WTC11 (cell line): ENCODE measurements at regions not wholly inside any gene's neighbourhood (a gene's known extent, or its start where the extent isn't known, plus 50 kb on each side); places are given as distances from the start of the nearest gene placed in this dataset.

Experiments
- ATAC-seq: fragments of 200-7000 bp; cut with Tn5 transposase; 2 replicates; pipeline ENCODE4 v1.10.0; 2021; ENCODE audit warnings: mild to moderate bottlenecking, moderate library complexity
- CTCF ChIA-PET: fragments of 300-600 bp; sonication (Branson Sonifier 250); formaldehyde crosslinking; loops from one replicate; lab custom pipeline; 2021; ENCODE audit warnings: antibody characterized with exemption; lab: Charles Lee
- POLR2A ChIA-PET: fragments of 350-600 bp; sonication (Branson Sonifier 250); formaldehyde crosslinking; loops from one replicate; lab custom pipeline; 2021; ENCODE audit warnings: antibody characterized with exemption; lab: Charles Lee
- DNase-seq: peaks from one replicate; pipeline ENCODE4 v3.0.0; 2021; ENCODE audit warnings: low spot score
- H3K27ac Mint-ChIP-seq: 2 replicates; pipeline ENCODE4 v1.8.0; 2021; ENCODE audit warnings: mixed read lengths
- H3K27me3 Mint-ChIP-seq: 2 replicates; pipeline ENCODE4 v1.8.0; 2021; ENCODE audit warnings: low read depth, mild to moderate bottlenecking, moderate library complexity, mixed read lengths
- H3K36me3 Mint-ChIP-seq: 2 replicates; pipeline ENCODE4 v1.8.0; 2021; ENCODE audit warnings: mixed read lengths
- H3K4me1 Mint-ChIP-seq: 2 replicates; pipeline ENCODE4 v1.8.0; 2022; ENCODE audit warnings: mixed read lengths
- H3K4me3 Mint-ChIP-seq: 2 replicates; pipeline ENCODE4 v1.8.0; 2021; ENCODE audit warnings: mild to moderate bottlenecking, moderate library complexity, mixed read lengths
- H3K9me3 Mint-ChIP-seq: 2 replicates; pipeline ENCODE4 v1.8.0; 2021; ENCODE audit warnings: mixed read lengths
- ESRRA ChIP-seq: sonication (generic); formaldehyde crosslinking; IDR thresholded peaks from 2 replicates; pipeline ENCODE4 v1.8.1; 2022; ENCODE audit warnings: mild to moderate bottlenecking, missing genetic modification reagents, borderline replicate concordance
- ETV6 ChIP-seq: sonication (generic); formaldehyde crosslinking; IDR thresholded peaks from 2 replicates; pipeline ENCODE4 v1.8.1; 2022; ENCODE audit warnings: mild to moderate bottlenecking, missing genetic modification reagents
- GABPB1 ChIP-seq: sonication (generic); formaldehyde crosslinking; IDR thresholded peaks from 2 replicates; pipeline ENCODE4 v1.8.1; 2023; ENCODE audit warnings: mild to moderate bottlenecking, missing genetic modification reagents
- GRHL2 ChIP-seq: fragments of 250-450 bp; sonication (Bioruptor Pico); IDR thresholded peaks from 2 replicates; pipeline ENCODE4 v1.8.0; 2022; ENCODE audit warnings: mild to moderate bottlenecking, moderate library complexity; ENCODE audit not compliant: insufficient replicate concordance, severe bottlenecking
- HMGXB4 ChIP-seq: sonication (generic); formaldehyde crosslinking; IDR thresholded peaks from 2 replicates; pipeline ENCODE4 v1.8.1; 2023; ENCODE audit warnings: mild to moderate bottlenecking, moderate library complexity, missing genetic modification reagents
- NFE2L1 ChIP-seq: sonication (generic); formaldehyde crosslinking; IDR thresholded peaks from 2 replicates; pipeline ENCODE4 v1.8.1; 2023; ENCODE audit warnings: missing genetic modification reagents
- NR1H2 ChIP-seq: sonication (generic); formaldehyde crosslinking; IDR thresholded peaks from 2 replicates; pipeline ENCODE4 v1.9.0; 2021; ENCODE audit warnings: mild to moderate bottlenecking, moderate library complexity, missing genetic modification reagents
- PREB ChIP-seq: sonication (generic); formaldehyde crosslinking; IDR thresholded peaks from 2 replicates; pipeline ENCODE4 v1.8.1; 2022; ENCODE audit warnings: mild to moderate bottlenecking, missing genetic modification reagents, moderate library complexity, borderline replicate concordance
- SMAD3 ChIP-seq: sonication (generic); formaldehyde crosslinking; IDR thresholded peaks from 2 replicates; pipeline ENCODE4 v1.8.0; 2022; ENCODE audit warnings: missing genetic modification reagents, mild to moderate bottlenecking, borderline replicate concordance
- SP1 ChIP-seq: sonication (generic); formaldehyde crosslinking; conservative IDR thresholded peaks from 2 replicates; pipeline ENCODE4 v1.8.1; 2022; ENCODE audit warnings: missing genetic modification reagents
- STAT6 ChIP-seq: sonication (generic); formaldehyde crosslinking; conservative IDR thresholded peaks from 2 replicates; pipeline ENCODE4 v1.8.1; 2023; ENCODE audit warnings: mild to moderate bottlenecking, low read depth, missing genetic modification reagents, moderate library complexity
- TEAD4 ChIP-seq: sonication (generic); formaldehyde crosslinking; IDR thresholded peaks from 2 replicates; pipeline ENCODE4 v1.8.0; 2022; ENCODE audit warnings: mild to moderate bottlenecking, missing genetic modification reagents
- TP53 ChIP-seq: sonication (generic); formaldehyde crosslinking; IDR thresholded peaks from 2 replicates; pipeline ENCODE4 v1.8.1; 2023; ENCODE audit warnings: mild to moderate bottlenecking, missing genetic modification reagents
- ZNF138 ChIP-seq: sonication (generic); formaldehyde crosslinking; conservative IDR thresholded peaks from 2 replicates; pipeline ENCODE4 v1.8.1; 2022; ENCODE audit warnings: mild to moderate bottlenecking, moderate library complexity, missing genetic modification reagents
- ZNF281 ChIP-seq: sonication (generic); formaldehyde crosslinking; IDR thresholded peaks from 2 replicates; pipeline ENCODE4 v1.8.0; 2023; ENCODE audit warnings: mild to moderate bottlenecking, missing genetic modification reagents
- ZNF416 ChIP-seq: fragments of 250-450 bp; sonication (Bioruptor Pico); IDR thresholded peaks from 2 replicates; pipeline ENCODE4 v1.9.0; 2021; ENCODE audit warnings: mild to moderate bottlenecking, inconsistent platforms
- ZNF425 ChIP-seq: fragments of 250-450 bp; sonication (Bioruptor Pico); conservative IDR thresholded peaks from 2 replicates; pipeline ENCODE4 v1.9.0; 2021; ENCODE audit warnings: mild to moderate bottlenecking
- ZNF532 ChIP-seq: fragments of 250-450 bp; sonication (Bioruptor Pico); IDR thresholded peaks from 2 replicates; pipeline ENCODE4 v1.9.0; 2021; ENCODE audit warnings: mild to moderate bottlenecking, borderline replicate concordance
- ZSCAN18 ChIP-seq: fragments of 250-450 bp; sonication (Bioruptor Pico); IDR thresholded peaks from 2 replicates; pipeline ENCODE4 v2.1.2; 2022; ENCODE audit warnings: mild to moderate bottlenecking, moderate library complexity

GRCh38 chr9:126151031-126151685 lies 175.5 kb upstream of the MVB12B start:
- peaks cover 3% of the 10 kb centered on the region; the same call in 1 of the 2 replicates for H3K9me3 Mint-ChIP-seq
- ChIA-PET POLR2A (no interaction called here), CTCF (interaction anchor here (1.6 kb wide), 1 partner anchor 724 kb away, joined by 3 read pairs; no protein-coding TSS in a partner anchor)
- H3K4me3 Mint-ChIP-seq, result no peak overlapping the region
- H3K27me3 Mint-ChIP-seq, result peaks cover 44% of the 10 kb centered on the region
- TF ChIP-seq ESRRA (no peak), PREB (no peak), ZNF138 (CRISPR knock-in tag) (no peak), GABPB1 (CRISPR knock-in tag) (no peak), ZSCAN18 (no peak), ZNF416 (CRISPR knock-in tag) (no peak), ZNF425 (CRISPR knock-in tag) (no peak), ZNF281 (CRISPR knock-in tag) (no peak), NFE2L1 (no peak), NR1H2 (CRISPR knock-in tag) (no peak), GRHL2 (CRISPR knock-in tag) (no peak), ETV6 (no peak)
- DNase-seq (no peak), ATAC-seq (no peak)
- no peak overlapping the region for H3K27ac Mint-ChIP-seq
- H3K4me1 Mint-ChIP-seq, result peaks cover 16% of the 10 kb centered on the region
- no peaks in the 10 kb centered on the region for H3K36me3 Mint-ChIP-seq

- Mint-ChIP-seq H3K36me3 (no peaks in the 10 kb centered on the region), H3K9me3 (peaks cover 3% of the 10 kb centered on the region; the same call in 1 of the 2 replicates), H3K4me3 (no peak overlapping the region), H3K27me3 (peaks cover 39% of the 10 kb centered on the region), H3K27ac (no peak overlapping the region), H3K4me1 (peaks cover 14% of the 10 kb centered on the region)
- CTCF ChIA-PET, result no interaction called here
- DNase-seq, result no peak
- peak; percentile 45; the same call in 1 of the 2 replicates for ATAC-seq
- POLR2A ChIA-PET, result no interaction called here
- TF ChIP-seq TEAD4 (CRISPR knock-in tag) (no peak), SMAD3 (CRISPR knock-in tag) (no peak), ZNF532 (CRISPR knock-in tag) (no peak), STAT6 (CRISPR knock-in tag) (no peak), HMGXB4 (CRISPR knock-in tag) (no peak), SP1 (CRISPR knock-in tag) (no peak), TP53 (CRISPR knock-in tag) (no peak)
Observed at GRCh38 chr9:126151686-126152134, 174.9 kb upstream of the MVB12B start.
